ENCODE measurements at regions not wholly inside any gene's neighbourhood (a gene's known extent, or its start where the extent isn't known, plus 50 kb on each side); places are given as distances from the start of the nearest gene placed in this dataset.
"Not testable (repeated sequence)": the region's sequence is repeated elsewhere in the genome, so short reads cannot be mapped to it uniquely, and the experiment has no call there.

GRCh38 chr7:98727146-98727709, 110.1 kb downstream of the NPTX2 start:
- DNase-seq (ENCODE audit: low read depth in 2 of 2), result no peak

GRCh38 chr7:98728555-98728954, 111.5 kb downstream of the NPTX2 start:
- DNase-seq (ENCODE audit: low read depth in 2 of 2), result no peak

- DNase-seq (ENCODE audit: low read depth in 2 of 2), result no peak
Observed at GRCh38 chr7:98729121-98729520, 112.0 kb downstream of the NPTX2 start.

- DNase-seq (ENCODE audit: low read depth in 2 of 2), result no peak
Observed at GRCh38 chr7:98730326-98730725, 113.2 kb downstream of the NPTX2 start.

GRCh38 chr7:98731651-98732050, 114.6 kb downstream of the NPTX2 start:
- no peak for DNase-seq (ENCODE audit: low read depth in 2 of 2)

GRCh38 chr7:98733036-98733435, 116.0 kb downstream of the NPTX2 start:
- DNase-seq (ENCODE audit: low read depth in 2 of 2), result peak; percentile 38 to 64

- DNase-seq (ENCODE audit: low read depth in 2 of 2), result no peak
Observed at GRCh38 chr7:98735801-98736200, 118.7 kb downstream of the NPTX2 start.

- DNase-seq (ENCODE audit: low read depth in 2 of 2), result not testable (repeated sequence)
Observed at GRCh38 chr7:98736461-98736860, 119.4 kb downstream of the NPTX2 start.

- DNase-seq (ENCODE audit: low read depth in 2 of 2), result no peak
Observed at GRCh38 chr7:98737176-98737575, 120.1 kb downstream of the NPTX2 start.

- no peak for DNase-seq (ENCODE audit: low read depth in 2 of 2)
Observed at GRCh38 chr7:98740643-98741042, 123.6 kb downstream of the NPTX2 start.

- DNase-seq (ENCODE audit: low read depth in 2 of 2), result peak; percentile 62 to 65
Observed at GRCh38 chr7:98745722-98746318, 124.0 kb downstream of the TMEM130 start.

- no peak for DNase-seq (ENCODE audit: low read depth in 2 of 2)
Observed at GRCh38 chr7:98748090-98748489, 121.7 kb downstream of the TMEM130 start.

- DNase-seq (ENCODE audit: low read depth in 2 of 2), result no peak
Observed at GRCh38 chr7:98753176-98753575, 116.6 kb downstream of the TMEM130 start.

GRCh38 chr7:98753989-98754479, 115.8 kb downstream of the TMEM130 start:
- DNase-seq (ENCODE audit: low read depth in 2 of 2), result no peak

- DNase-seq (ENCODE audit: low read depth in 2 of 2), result no peak
Observed at GRCh38 chr7:98755138-98755898, 114.5 kb downstream of the TMEM130 start.

GRCh38 chr7:98758157-98758556, 111.7 kb downstream of the TMEM130 start:
- no peak for DNase-seq (ENCODE audit: low read depth in 2 of 2)

GRCh38 chr7:98760201-98760651, 109.6 kb downstream of the TMEM130 start:
- DNase-seq (ENCODE audit: low read depth in 2 of 2), result no peak

- no peak for DNase-seq (ENCODE audit: low read depth in 2 of 2)
Observed at GRCh38 chr7:98761225-98761624, 108.6 kb downstream of the TMEM130 start.

GRCh38 chr7:98762620-98763019, 107.2 kb downstream of the TMEM130 start:
- no peak for DNase-seq (ENCODE audit: low read depth in 2 of 2)

- DNase-seq (ENCODE audit: low read depth in 2 of 2), result no peak
Observed at GRCh38 chr7:98763441-98763840, 106.4 kb downstream of the TMEM130 start.

- no peak for DNase-seq (ENCODE audit: low read depth in 2 of 2)
Observed at GRCh38 chr7:98764946-98765345, 104.9 kb downstream of the TMEM130 start.

GRCh38 chr7:98770085-98770484, 99.7 kb downstream of the TMEM130 start:
- DNase-seq (ENCODE audit: low read depth in 2 of 2), result not testable (repeated sequence)

- DNase-seq (ENCODE audit: low read depth in 2 of 2), result no peak
Observed at GRCh38 chr7:98771519-98771918, 98.3 kb downstream of the TMEM130 start.
